H9 (cell line): ENCODE measurements at regions not wholly inside any gene's neighbourhood (a gene's known extent, or its start where the extent isn't known, plus 50 kb on each side); places are given as distances from the start of the nearest gene placed in this dataset.

Experiments used
- DNase-seq: peaks from one replicate; pipeline ENCODE4 v3.0.0-alpha.2; 2017
- H2AFZ ChIP-seq: one replicate; pipeline ENCODE4 v1.6.1; 2013; ENCODE audit warnings: mild to moderate bottlenecking, low read length, control low read depth, moderate library complexity
- H2AK5ac ChIP-seq: 2 replicates; pipeline ENCODE4 v1.6.1; 2013; ENCODE audit warnings: low read length, control low read depth, mixed read lengths; ENCODE audit not compliant: insufficient read length
- H2BK120ac ChIP-seq: one replicate; pipeline ENCODE4 v1.6.1; 2013; ENCODE audit warnings: low read depth, mild to moderate bottlenecking, low read length, control low read depth, inconsistent platforms; ENCODE audit not compliant: poor library complexity, severe bottlenecking
- H2BK12ac ChIP-seq: 2 replicates; pipeline ENCODE4 v1.6.1; 2013; ENCODE audit warnings: low read length, control low read depth, mixed read lengths, low read depth; ENCODE audit not compliant: insufficient read length
- H2BK15ac ChIP-seq: 2 replicates; pipeline ENCODE4 v1.6.1; 2013; ENCODE audit warnings: low read depth, low read length, control low read depth
- H2BK20ac ChIP-seq: one replicate; pipeline ENCODE4 v1.6.1; 2013; ENCODE audit warnings: low read depth, mild to moderate bottlenecking, low read length, control low read depth, inconsistent platforms; ENCODE audit not compliant: poor library complexity, severe bottlenecking
- H2BK5ac ChIP-seq: 2 replicates; pipeline ENCODE4 v1.6.1; 2013; ENCODE audit warnings: low read length, control low read depth, mixed read lengths; ENCODE audit not compliant: insufficient read length
- H3K14ac ChIP-seq: 2 replicates; pipeline ENCODE4 v1.6.1; 2013; ENCODE audit warnings: low read length, control low read depth; ENCODE audit not compliant: insufficient read depth
- H3K18ac ChIP-seq: 2 replicates; pipeline ENCODE4 v1.6.1; 2013; ENCODE audit warnings: low read depth, mild to moderate bottlenecking, mixed read lengths, low read length, control low read depth; ENCODE audit not compliant: insufficient read length
- H3K23ac ChIP-seq: 2 replicates; pipeline ENCODE4 v1.6.1; 2013; ENCODE audit warnings: low read length, control low read depth, mixed read lengths, low read depth; ENCODE audit not compliant: insufficient read length
- H3K23me2 ChIP-seq: 2 replicates; pipeline ENCODE4 v1.6.1; 2013; ENCODE audit warnings: low read depth, mild to moderate bottlenecking, mixed read lengths, low read length, control low read depth; ENCODE audit not compliant: insufficient read length, poor library complexity, severe bottlenecking
- H3K27ac ChIP-seq: 2 replicates; pipeline ENCODE4 v1.5.1; 2013; ENCODE audit warnings: low read length, control low read depth, mixed read lengths, low read depth; ENCODE audit not compliant: insufficient read length
- H3K27me3 ChIP-seq: 2 replicates; pipeline ENCODE4 v1.6.1; 2013; ENCODE audit warnings: low read length, control low read depth, inconsistent platforms; ENCODE audit not compliant: insufficient read depth
- H3K4ac ChIP-seq: 2 replicates; pipeline ENCODE4 v1.6.1; 2013; ENCODE audit warnings: low read depth, mild to moderate bottlenecking, control low read depth, inconsistent platforms, low read length, moderate library complexity
- H3K4me1 ChIP-seq: 2 replicates; pipeline ENCODE4 v1.6.1; 2013; ENCODE audit warnings: low read length, control low read depth, inconsistent platforms; ENCODE audit not compliant: insufficient read depth
- H3K4me2 ChIP-seq: 2 replicates; pipeline ENCODE4 v1.6.1; 2013; ENCODE audit warnings: low read length, control low read depth, mixed read lengths; ENCODE audit not compliant: insufficient read length, insufficient read depth
- H3K56ac ChIP-seq: 2 replicates; pipeline ENCODE4 v1.6.1; 2013; ENCODE audit warnings: low read depth, mild to moderate bottlenecking, mixed read lengths, low read length, control low read depth; ENCODE audit not compliant: insufficient read length
- H3K79me1 ChIP-seq: 2 replicates; pipeline ENCODE4 v1.6.1; 2013; ENCODE audit warnings: low read depth, mild to moderate bottlenecking, moderate library complexity, low read length, control low read depth, inconsistent platforms; ENCODE audit not compliant: insufficient read depth, poor library complexity, severe bottlenecking
- H3K79me2 ChIP-seq: 2 replicates; pipeline ENCODE4 v1.6.1; 2013; ENCODE audit warnings: low read length, control low read depth, inconsistent platforms; ENCODE audit not compliant: insufficient read depth
- H3K9ac ChIP-seq: 2 replicates; pipeline ENCODE4 v1.6.1; 2013; ENCODE audit warnings: low read length, control low read depth, mixed read lengths; ENCODE audit not compliant: insufficient read length; ENCODE audit errors: extremely low read depth
- H3K9me3 ChIP-seq: one replicate; pipeline ENCODE4 v1.6.1; 2013; ENCODE audit warnings: low read depth, low read length, inconsistent platforms; ENCODE audit not compliant: control insufficient read depth
- H3T11ph ChIP-seq: one replicate; pipeline ENCODE4 v1.6.1; 2013; ENCODE audit warnings: mild to moderate bottlenecking, low read length, control low read depth, inconsistent platforms
- H4K20me1 ChIP-seq: one replicate; pipeline ENCODE4 v1.6.1; 2013; ENCODE audit not compliant: control insufficient read depth, insufficient read length, insufficient read depth
- H4K5ac ChIP-seq: 2 replicates; pipeline ENCODE4 v1.6.1; 2013; ENCODE audit warnings: low read depth, mild to moderate bottlenecking, mixed read lengths, low read length, control low read depth; ENCODE audit not compliant: insufficient read length
- H4K8ac ChIP-seq: replicated peaks from 2 replicates; pipeline ENCODE4 v1.6.1; 2013; ENCODE audit warnings: low read length, control low read depth, mixed read lengths, low read depth; ENCODE audit not compliant: insufficient read length
- H4K91ac ChIP-seq: 2 replicates; pipeline ENCODE4 v1.6.1; 2013; ENCODE audit warnings: low read depth, mild to moderate bottlenecking, moderate library complexity, mixed read lengths, low read length, control low read depth; ENCODE audit not compliant: insufficient read length
- H3K27ac Mint-ChIP-seq, 3 experiments: 2 replicates in 2 of 3; 3 replicates in 1 of 3; pipeline ENCODE4 v1.8.0; 2020 to 2021; ENCODE audit warnings: mixed read lengths in 3 of 3, mild to moderate bottlenecking in 1 of 3, moderate library complexity in 1 of 3
- H3K27me3 Mint-ChIP-seq: 2 replicates; pipeline ENCODE4 v1.8.0; 2021; ENCODE audit warnings: low read depth, mild to moderate bottlenecking, moderate library complexity, mixed read lengths
- H3K36me3 Mint-ChIP-seq, 3 experiments: 2 replicates in 2 of 3; 3 replicates in 1 of 3; pipeline ENCODE4 v1.8.0; 2020 to 2021; ENCODE audit warnings: low read depth in 3 of 3, mixed read lengths in 3 of 3; ENCODE audit not compliant: insufficient read depth in 1 of 3
- H3K4me1 Mint-ChIP-seq, 2 experiments: 2 replicates each; pipeline ENCODE4 v1.8.0; 2020; ENCODE audit warnings: mixed read lengths in 2 of 2
- H3K4me3 Mint-ChIP-seq, 2 experiments: 2 replicates in 1 of 2; 3 replicates in 1 of 2; pipeline ENCODE4 v1.8.0; 2020 to 2021; ENCODE audit warnings: mild to moderate bottlenecking in 2 of 2, mixed read lengths in 2 of 2, moderate library complexity in 1 of 2
- H3K9me3 Mint-ChIP-seq, 2 experiments: 2 replicates in 1 of 2; 3 replicates in 1 of 2; pipeline ENCODE4 v1.8.0; 2020; ENCODE audit warnings: mild to moderate bottlenecking in 2 of 2, mixed read lengths in 2 of 2, moderate library complexity in 1 of 2
- WGBS: extraction: QIAGEN DNeasy Blood & Tissue Kit; methylation state at CpG from one replicate; pipeline ENCODE4 v1.1.7; 2013; ENCODE audit warnings: missing lambda C conversion rate, low lambda C conversion rate, mixed read lengths; ENCODE audit not compliant: insufficient read length; ENCODE audit errors: extremely low coverage; 5-methylcytosine and 5-hydroxymethylcytosine counted together
- TF ChIP-seq, protein P1 (sequence below): fragments of 200-600 bp; sonication (generic); conservative IDR thresholded peaks from 3 replicates; pipeline ENCODE4 v1.8.0; 2021; ENCODE audit warnings: antibody characterized with exemption, mild to moderate bottlenecking

DNA sequence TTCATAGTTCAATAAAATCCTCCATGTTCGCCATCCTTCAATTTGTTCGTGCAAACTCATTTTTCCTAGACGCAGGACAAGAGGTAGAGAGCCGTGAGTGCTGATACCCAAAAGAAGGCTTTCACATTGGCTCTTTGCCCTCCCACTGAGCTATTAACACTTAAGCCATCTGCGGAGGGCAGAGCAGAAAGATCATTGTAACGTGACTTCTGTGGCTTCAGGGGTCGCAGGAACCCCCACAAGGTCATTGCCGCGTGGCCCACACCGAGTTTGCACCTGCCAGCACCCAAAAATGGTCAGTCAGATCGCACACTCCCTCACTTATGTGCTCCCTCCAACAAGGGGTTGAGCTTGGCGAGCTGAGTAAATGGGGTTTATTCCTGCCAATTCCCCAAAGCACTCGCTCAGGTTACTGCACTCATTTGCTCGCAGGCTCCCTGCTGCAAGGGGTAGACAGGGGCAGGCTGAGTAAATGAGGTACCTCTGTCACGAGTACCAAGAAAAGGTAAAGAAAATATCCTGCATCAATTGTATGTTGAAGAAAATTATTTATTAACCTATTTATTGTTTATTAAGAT, 144.1 kb downstream of the PRR20E start:
- DNase-seq, result peak; percentile 51
- Histone ChIP-seq H2BK20ac (no peak overlapping the region), H3K4me2 (peak overlapping the region; percentile 70), H2BK12ac (no peak overlapping the region), H3K9me3 (no peaks in the 10 kb centered on the region), H3K23ac (no peak overlapping the region), H3K4me1 (peaks cover 4% of the 10 kb centered on the region; the same call in 1 of the 2 replicates), H3K79me1 (no peaks in the 10 kb centered on the region), H3K18ac (no peak overlapping the region), H3K27ac (no peak overlapping the region), H3K27me3 (no peaks in the 10 kb centered on the region; the same call in 1 of the 2 replicates), H2BK120ac (no peak overlapping the region), H4K20me1 (no peaks in the 10 kb centered on the region), H3K9ac (no peak overlapping the region), H2AK5ac (no peak overlapping the region), H3K4ac (no peak overlapping the region), H4K5ac (no peak overlapping the region), H3K14ac (no peak overlapping the region), H2BK15ac (no peak overlapping the region), H4K8ac (no peak overlapping the region), H3T11ph (no peak overlapping the region), H3K79me2 (no peaks in the 10 kb centered on the region), H2AFZ (no peak overlapping the region), H3K23me2 (peaks cover 4% of the 10 kb centered on the region), H4K91ac (no peak overlapping the region), H2BK5ac (no peak overlapping the region), H3K56ac (no peak overlapping the region)
- Mint-ChIP-seq H3K27me3 (peaks cover 4% of the 10 kb centered on the region), H3K4me3 (peak overlapping the region; percentile 54 to 64; a peak in 4 of 5 replicates), H3K36me3 (no peaks in the 10 kb centered on the region), H3K27ac (peak overlapping the region in 1 of 3 experiments; percentile 51; a peak in 1 of 7 replicates), H3K9me3 (no peaks in the 10 kb centered on the region), H3K4me1 (peaks cover 8 to 13% of the 10 kb centered on the region in 2 experiments)
- TF ChIP-seq, protein P1, sequence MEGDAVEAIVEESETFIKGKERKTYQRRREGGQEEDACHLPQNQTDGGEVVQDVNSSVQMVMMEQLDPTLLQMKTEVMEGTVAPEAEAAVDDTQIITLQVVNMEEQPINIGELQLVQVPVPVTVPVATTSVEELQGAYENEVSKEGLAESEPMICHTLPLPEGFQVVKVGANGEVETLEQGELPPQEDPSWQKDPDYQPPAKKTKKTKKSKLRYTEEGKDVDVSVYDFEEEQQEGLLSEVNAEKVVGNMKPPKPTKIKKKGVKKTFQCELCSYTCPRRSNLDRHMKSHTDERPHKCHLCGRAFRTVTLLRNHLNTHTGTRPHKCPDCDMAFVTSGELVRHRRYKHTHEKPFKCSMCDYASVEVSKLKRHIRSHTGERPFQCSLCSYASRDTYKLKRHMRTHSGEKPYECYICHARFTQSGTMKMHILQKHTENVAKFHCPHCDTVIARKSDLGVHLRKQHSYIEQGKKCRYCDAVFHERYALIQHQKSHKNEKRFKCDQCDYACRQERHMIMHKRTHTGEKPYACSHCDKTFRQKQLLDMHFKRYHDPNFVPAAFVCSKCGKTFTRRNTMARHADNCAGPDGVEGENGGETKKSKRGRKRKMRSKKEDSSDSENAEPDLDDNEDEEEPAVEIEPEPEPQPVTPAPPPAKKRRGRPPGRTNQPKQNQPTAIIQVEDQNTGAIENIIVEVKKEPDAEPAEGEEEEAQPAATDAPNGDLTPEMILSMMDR, result no peak
- WGBS, result no CpG with 5 or more reads among the region's 15 CpGs
